ENCODE measurements at regions not wholly inside any gene's neighbourhood (a gene's known extent, or its start where the extent isn't known, plus 50 kb on each side); places are given as distances from the start of the nearest gene placed in this dataset.

GRCh38 chr9:119951090-119951489 lies 581.9 kb upstream of the BRINP1 start:
- TF ChIP-seq MAX (IDR thresholded peaks at IDR 0.05) (no peak), POLR2A (IDR thresholded peaks at IDR 0.05; ENCODE audit: low read length) (no peak), EHF (CRISPR knock-in tag; IDR thresholded peaks at IDR 0.05) (no peak)
- TF ChIP-seq, protein P1, sequence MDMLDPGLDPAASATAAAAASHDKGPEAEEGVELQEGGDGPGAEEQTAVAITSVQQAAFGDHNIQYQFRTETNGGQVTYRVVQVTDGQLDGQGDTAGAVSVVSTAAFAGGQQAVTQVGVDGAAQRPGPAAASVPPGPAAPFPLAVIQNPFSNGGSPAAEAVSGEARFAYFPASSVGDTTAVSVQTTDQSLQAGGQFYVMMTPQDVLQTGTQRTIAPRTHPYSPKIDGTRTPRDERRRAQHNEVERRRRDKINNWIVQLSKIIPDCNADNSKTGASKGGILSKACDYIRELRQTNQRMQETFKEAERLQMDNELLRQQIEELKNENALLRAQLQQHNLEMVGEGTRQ (IDR thresholded peaks at IDR 0.05), result no peak

Data from A549 (cell line).